Right lung (tissue), 2 donors: ENCODE measurements at regions not wholly inside any gene's neighbourhood (a gene's known extent, or its start where the extent isn't known, plus 50 kb on each side); places are given as distances from the start of the nearest gene placed in this dataset.

Experiments
- DNase-seq, 2 donors: peaks; one replicate each; pipeline ENCODE4 v3.0.0-alpha.2; 2013

GRCh38 chrX:21056622-21057021 is 317.6 kb upstream of the CNKSR2 start:
- no peak for DNase-seq

DNA sequence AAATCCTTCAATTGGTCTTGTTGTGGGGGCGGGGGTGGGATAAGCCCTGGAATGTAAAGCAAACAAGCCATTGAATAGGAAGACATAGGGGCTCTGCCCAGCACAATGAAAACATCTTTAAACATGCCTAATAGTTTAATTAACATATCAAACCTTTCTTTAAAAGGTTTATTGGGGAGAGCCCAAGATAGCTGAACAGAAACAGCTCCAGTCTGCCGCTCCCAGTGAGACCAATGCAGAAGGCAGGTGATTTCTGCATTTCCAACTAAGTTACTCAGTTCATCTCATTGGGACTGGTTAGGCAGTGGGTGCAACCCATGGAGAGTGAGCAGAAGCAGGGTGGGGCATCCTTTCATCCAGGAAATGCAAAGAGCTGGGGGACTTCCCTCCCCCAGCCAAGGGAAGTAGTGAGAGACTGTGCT is 327.2 kb upstream of the CNKSR2 start:
- DNase-seq, result no peak

- no peak for DNase-seq
Measured at GRCh38 chrX:21014326-21014725, 359.9 kb upstream of the CNKSR2 start.

GRCh38 chrX:21004835-21005234 is 369.4 kb upstream of the CNKSR2 start:
- no peak for DNase-seq

- DNase-seq, result no peak
Measured at GRCh38 chrX:20995829-20996228, 378.4 kb upstream of the CNKSR2 start.

DNA sequence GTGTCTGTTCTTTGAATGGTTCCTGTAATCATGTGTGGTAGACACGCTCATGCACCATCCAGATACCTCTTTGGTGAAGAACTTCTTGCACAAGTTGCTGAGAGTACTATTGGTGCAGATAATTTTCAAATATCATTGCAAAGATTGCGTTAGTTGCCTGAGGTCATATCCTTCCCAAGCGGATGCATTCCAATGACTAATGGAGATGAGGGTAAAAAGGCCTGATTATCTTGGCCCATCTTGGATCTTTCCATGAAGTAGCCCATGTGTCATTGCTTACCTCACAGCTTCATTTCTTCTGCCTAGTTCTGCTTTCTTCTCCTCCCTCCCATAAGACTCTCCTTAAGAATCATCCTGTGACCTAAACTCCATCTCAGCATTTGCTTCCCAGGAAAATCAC is 384.9 kb upstream of the CNKSR2 start:
- DNase-seq, result no peak

GRCh38 chrX:20988804-20989203 is 385.4 kb upstream of the CNKSR2 start:
- no peak for DNase-seq

- DNase-seq, result no peak
Measured at GRCh38 chrX:20988118-20988517, 386.1 kb upstream of the CNKSR2 start.

DNA sequence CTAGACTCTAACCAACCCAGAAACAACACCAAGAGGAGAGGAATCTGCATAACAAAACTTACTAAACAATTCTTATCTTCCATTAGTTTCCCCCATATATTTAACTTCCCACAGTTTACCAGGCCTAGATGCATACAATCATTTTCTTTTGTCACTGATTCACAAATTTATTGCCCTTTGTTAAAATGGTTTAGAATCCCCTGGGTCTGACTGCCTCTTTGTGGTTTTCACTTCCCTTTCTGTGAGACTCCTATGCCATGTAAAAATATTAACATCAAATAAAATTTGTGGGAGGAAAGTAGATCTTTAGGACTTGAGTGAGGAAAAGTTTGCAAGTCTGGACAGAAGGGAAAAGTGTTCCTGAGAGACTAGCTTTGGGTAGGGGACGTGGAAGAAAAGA is 393.8 kb upstream of the CNKSR2 start:
- DNase-seq, result no peak

DNA sequence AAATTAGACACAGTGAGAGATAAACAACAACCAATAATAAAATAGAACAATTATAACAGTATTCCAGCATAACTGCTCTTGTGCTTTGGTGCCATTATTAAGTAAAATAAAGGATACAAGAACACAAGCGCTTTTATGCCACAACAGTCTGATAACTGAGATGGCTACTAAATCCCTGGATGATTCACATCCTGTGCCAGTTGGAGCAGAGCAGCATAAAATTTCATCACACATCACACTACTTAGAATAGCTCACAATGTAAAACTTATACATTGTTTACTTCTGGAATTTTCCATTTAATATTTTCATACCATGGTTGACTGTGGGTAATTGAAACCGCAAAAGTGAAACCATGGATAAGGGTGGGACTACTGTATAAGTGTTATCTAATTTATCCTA is 399.9 kb upstream of the CNKSR2 start:
- DNase-seq, result no peak

DNA sequence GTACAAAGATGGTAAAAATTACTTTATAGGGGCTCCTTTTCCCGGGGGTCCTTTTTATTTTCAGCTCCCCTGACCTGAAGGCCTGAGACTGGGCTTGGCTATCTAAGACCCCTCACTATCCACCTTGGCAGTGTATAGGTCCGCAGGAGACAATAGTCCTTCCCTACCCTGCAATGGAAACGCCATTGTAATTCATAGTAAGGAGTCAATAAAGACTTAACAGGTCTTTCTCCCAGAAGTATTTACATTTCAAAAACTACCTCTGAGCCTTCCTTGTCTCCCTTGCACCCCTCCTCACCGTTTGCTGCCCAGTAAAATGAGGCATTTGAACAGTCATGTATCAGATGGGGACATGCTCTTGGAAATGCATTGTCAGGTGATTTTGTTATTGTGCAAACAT is 401.2 kb upstream of the CNKSR2 start:
- no peak for DNase-seq

- DNase-seq, result no peak
Measured at GRCh38 chrX:20971250-20971649, 403.0 kb upstream of the CNKSR2 start.

DNA sequence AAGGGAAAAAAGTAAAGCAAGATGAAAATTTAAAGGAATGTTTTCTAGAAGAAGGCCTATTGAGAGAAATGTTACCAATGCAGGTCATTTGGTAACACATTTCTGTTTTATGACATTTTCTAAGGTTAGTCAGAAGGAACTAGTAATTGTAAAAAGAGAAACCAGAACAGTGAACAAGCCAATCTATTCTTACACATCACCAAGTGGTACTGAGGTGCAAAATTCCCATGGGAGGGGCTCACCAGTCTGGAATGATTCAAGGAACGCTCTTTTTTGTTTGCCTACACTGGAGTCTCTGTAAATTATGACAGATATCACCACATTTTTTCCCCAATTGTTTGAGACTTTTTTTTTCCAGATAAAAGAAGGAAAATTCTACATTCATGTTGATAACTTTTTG is 404.7 kb upstream of the CNKSR2 start:
- DNase-seq, result no peak

DNA sequence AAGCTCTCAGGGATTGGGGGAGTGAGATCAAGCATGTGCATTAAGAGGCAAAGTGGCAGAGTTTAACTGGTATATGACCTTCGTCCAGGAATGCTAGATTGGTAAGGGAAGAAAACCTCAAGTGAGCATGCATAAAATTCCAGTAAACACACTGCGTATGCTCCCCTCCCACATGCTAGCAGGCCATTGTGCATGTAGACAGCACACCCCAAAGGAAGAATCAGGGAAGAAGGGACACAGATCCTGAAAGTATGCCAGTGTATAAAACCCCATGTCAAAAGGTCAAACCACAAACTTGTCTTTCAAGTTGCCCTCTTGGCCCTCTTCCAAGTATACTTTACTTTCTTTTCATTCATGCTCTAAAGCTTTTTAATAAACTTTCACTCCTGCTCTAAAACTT is 405.2 kb upstream of the CNKSR2 start:
- no peak for DNase-seq

- no peak for DNase-seq
Measured at GRCh38 chrX:20967725-20968124, 406.5 kb upstream of the CNKSR2 start.

GRCh38 chrX:20965270-20966044 is 408.8 kb upstream of the CNKSR2 start:
- DNase-seq, result no peak

GRCh38 chrX:20954014-20954413 is 420.2 kb upstream of the CNKSR2 start:
- DNase-seq, result no peak

- DNase-seq, result no peak
Measured at GRCh38 chrX:20952180-20952579, 422.0 kb upstream of the CNKSR2 start.

- no peak for DNase-seq
Measured at GRCh38 chrX:20951016-20951810, 423.0 kb upstream of the CNKSR2 start.

- DNase-seq, result no peak
Measured at GRCh38 chrX:20947411-20947912, 426.8 kb upstream of the CNKSR2 start.

GRCh38 chrX:20913760-20914159 is 460.5 kb upstream of the CNKSR2 start:
- peak; percentile 4 to 8 for DNase-seq

- DNase-seq, result no peak
Measured at GRCh38 chrX:20906571-20906970, 467.6 kb upstream of the CNKSR2 start.

DNA sequence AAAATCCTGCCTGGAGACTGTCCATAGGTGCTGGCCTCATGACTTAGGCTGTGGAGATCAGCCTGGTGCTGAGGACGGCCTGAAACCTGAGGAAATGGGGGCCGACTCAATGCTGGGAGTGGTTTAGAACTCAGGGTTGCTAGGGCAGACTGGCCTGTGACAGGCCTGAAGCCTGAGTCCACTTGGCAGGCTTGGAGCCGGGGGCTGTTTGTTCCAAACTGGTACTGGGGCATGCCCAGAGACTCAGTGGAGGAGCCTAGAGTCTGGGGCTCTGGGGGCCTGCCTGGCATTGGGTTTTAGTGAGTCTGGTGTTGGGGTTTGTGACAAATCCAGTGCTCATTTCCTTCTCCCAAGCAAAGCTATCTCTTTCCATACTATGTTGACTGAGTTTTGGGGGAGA is 489.7 kb upstream of the CNKSR2 start:
- DNase-seq, result no peak
